GM18502 (cell line): ENCODE measurements at regions not wholly inside any gene's neighbourhood (a gene's known extent, or its start where the extent isn't known, plus 50 kb on each side); places are given as distances from the start of the nearest gene placed in this dataset.

ENCODE experiments used
- ATAC-seq: cut with Tn5 transposase; IDR thresholded peaks from one replicate; pipeline ENCODE4 v1.9.1; 2021; ENCODE audit warnings: mild to moderate bottlenecking; ENCODE audit not compliant: unreplicated experiment, poor library complexity

DNA sequence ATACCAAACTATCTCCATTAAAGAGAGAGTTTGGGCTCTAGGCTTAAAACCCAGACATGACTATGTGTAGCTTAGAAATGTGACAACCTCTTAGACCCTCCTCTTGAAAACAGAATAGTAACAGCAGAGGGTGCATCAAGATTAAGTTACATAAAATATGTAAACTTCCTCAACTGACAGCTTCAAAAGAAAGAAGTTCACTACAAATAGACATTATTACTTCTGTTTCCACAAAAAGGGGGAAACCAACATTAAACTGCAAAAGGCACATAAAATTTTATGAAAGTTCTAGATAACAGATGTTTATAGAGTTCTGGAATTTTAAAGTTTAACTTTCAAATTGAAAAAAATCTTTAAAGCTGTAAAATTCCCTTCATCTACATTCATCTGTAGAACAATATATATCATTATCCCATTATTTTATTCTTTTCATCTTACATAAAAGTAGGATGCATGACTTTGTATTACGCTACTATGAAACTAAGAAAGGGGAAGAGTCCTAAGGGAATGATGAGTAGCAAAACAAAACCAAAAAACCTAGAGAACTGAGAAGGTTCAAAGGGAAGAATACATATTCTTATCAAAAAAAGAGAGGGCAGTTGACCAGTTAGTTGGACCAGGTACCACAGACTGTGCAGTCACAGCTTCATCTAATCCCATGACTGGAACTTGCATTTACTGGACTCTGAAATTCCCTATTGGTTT is 177.0 kb downstream of the SIPA1L2 start:
- no peak for ATAC-seq

DNA sequence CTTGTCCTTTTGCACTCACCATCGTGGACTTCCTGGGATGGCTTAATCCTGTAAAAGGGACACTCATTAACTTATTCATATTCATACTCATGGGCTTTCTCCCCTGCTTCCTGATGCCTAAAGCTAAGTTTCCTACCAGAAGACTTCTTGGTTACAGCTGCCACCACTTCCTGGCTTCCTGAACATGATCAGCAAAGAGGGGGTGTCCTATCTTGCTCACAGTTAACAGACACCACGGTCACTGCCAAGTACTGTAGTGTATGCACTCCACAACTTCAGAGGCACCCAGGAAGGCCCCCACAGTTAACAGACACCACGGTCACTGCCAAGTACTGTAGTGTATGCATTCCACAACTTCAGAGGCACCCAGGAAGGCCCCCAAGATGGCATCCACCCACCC is 177.8 kb downstream of the SIPA1L2 start:
- no peak for ATAC-seq

- no peak for ATAC-seq
These were observed 178.4 kb downstream of the SIPA1L2 start for GRCh38 chr1:232451506-232451905.

DNA sequence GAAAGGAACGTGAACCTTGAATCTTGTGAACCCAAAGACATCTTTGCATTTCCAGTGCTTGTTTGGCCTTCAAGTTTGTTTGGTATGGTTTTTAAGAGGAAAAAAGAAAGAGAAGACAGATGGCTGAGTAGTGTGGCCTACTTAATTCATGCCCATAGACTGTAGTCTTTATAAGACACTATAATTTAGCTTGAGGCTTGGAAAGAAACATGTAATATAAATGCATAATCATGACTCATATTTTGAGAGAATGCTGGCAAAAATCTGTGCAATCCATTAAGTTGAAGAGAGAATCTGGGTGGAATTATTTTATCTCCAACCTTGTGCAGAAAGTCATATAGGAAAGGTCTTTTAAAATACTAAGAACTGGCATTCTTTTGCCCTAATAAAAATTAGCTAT is 179.3 kb downstream of the SIPA1L2 start:
- ATAC-seq: no peak

GRCh38 chr1:232447125-232447524 is 182.8 kb downstream of the SIPA1L2 start:
- no peak for ATAC-seq

GRCh38 chr1:232445361-232446106 is 184.4 kb downstream of the SIPA1L2 start:
- ATAC-seq: no peak

DNA sequence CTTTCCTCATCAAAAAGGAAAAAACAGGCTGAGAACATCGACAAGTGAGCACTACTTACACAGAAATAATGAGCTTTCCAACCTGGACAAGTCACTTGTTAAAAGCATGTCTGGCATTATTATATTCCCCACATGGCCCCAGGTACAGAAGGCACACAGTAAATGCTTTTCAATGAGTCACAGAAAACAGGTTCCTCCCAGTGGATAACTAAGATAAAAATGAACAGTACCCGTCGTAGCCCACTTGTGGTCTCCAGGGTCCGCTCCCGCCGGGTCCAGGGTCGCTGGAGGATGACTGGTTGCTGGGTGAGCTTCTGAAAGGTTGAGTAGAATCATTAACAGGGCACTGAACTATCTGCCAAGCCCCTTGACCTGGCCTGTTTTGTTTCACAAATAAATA is 186.6 kb downstream of the SIPA1L2 start:
- no peak for ATAC-seq

- no peak for ATAC-seq
These were observed 188.9 kb downstream of the SIPA1L2 start for GRCh38 chr1:232441036-232441411.

DNA sequence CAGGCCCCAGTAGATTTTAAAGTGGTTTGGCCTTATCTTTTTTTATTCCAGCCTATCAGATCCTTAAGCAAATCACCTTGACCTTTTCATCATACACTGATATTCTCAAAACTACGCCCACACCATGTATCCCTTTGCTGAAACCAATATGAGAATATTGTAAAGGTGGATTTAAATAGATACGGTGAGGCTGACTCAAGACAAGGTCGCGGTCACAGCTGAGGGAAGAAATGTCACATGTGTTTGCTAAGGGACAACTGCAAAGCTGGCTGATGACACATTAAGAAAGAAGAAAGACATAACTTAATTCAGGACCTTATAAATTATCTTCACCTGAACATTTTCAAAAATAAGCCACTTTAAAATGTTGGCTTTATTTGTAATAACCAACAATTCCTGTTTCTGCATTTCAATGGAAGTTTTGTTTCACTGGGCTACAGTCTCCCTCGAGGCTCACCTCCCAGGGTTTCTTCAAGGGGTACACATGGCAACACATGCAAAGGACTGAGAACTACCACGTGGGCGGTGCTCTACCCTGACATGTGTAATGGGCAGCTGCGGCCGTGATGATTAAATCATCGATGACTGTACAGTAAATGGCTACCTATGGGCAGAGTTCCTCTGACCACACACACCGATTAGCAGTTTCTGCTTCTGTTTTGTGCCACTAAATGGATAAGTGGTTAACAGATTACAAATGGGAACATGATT is 189.5 kb downstream of the SIPA1L2 start:
- no peak for ATAC-seq

GRCh38 chr1:232439011-232439410 is 190.9 kb downstream of the SIPA1L2 start:
- ATAC-seq: no peak

- no peak for ATAC-seq
These were observed 191.5 kb downstream of the SIPA1L2 start for GRCh38 chr1:232438476-232438875.

- ATAC-seq: no peak
These were observed 192.4 kb downstream of the SIPA1L2 start for GRCh38 chr1:232437510-232437909.

DNA sequence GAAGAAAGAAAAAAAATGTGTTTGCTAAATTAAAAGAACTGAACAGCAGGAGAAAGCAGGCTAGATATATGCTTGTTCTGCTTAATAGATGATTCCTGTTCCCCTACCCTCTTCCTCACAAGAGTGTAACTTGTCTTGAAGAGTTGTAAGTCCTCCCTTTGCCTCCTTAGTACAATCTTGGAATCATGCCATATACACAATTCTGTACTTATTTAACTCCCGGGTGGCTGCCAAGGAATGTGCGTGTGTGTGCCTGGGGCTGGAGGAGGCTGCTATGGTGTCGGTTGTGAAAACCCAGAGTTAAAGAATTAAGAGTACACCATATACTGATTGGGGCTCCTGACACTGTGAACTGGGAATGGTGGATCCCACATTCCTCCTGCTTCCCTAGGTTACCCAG is 194.2 kb downstream of the SIPA1L2 start:
- no peak for ATAC-seq

- no peak for ATAC-seq
These were observed 197.6 kb downstream of the SIPA1L2 start for GRCh38 chr1:232432313-232432712.

DNA sequence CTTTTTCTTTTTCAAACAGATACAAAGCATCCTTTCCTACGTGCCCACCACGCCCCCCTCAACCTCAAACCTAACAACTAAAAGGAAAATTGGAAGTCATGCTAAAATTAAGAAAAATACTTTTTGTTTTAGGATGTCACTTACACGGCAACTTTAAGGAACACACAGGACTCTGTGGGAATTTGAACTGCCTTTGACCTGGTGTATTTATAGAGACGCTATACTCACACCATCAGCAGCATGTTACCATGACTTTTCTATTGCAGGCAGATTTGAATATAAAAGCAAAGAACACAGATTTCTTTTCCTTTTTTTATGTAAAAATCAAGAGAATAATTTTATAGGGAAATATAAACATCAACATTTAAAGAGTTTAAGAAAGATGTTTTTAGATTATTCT is 198.2 kb downstream of the SIPA1L2 start:
- no peak for ATAC-seq

DNA sequence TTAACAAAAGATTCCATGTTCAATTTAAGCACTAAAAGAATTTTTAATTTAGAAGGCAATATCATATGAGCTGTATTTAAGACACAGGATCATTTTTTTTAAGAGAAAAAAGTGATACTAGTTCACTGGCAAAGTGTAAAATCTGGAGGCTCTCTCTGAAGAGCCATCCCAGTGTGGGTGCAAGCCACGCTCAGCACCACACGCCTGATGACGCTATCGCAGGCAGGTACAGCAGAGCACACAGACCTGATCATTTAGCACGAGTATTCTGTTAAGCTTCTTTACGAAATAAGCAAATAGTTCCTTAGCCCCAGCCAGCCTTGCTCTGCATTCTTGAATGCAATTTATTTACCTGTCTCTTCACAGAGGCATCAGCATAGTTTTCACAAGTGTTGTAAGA is 198.6 kb downstream of the SIPA1L2 start:
- no peak for ATAC-seq

DNA sequence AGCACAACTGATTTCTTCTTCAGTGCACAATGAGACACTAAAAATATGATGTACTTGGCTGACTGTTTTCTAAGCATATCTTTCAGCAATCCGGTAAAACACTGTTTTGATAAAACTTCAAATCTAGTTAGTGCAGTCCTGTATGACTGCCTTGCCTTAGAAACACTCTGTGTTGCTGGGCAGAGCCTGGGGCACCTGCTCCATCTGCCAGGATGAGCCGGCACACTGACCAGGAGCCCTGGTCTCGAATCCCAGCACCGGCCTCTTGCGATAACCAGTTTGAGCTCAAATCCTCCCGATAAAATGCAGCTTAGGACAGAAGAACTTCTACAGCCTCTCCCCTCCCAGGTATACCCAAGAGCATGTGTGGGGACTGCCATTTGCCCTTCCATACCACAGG is 199.5 kb downstream of the SIPA1L2 start:
- no peak for ATAC-seq

DNA sequence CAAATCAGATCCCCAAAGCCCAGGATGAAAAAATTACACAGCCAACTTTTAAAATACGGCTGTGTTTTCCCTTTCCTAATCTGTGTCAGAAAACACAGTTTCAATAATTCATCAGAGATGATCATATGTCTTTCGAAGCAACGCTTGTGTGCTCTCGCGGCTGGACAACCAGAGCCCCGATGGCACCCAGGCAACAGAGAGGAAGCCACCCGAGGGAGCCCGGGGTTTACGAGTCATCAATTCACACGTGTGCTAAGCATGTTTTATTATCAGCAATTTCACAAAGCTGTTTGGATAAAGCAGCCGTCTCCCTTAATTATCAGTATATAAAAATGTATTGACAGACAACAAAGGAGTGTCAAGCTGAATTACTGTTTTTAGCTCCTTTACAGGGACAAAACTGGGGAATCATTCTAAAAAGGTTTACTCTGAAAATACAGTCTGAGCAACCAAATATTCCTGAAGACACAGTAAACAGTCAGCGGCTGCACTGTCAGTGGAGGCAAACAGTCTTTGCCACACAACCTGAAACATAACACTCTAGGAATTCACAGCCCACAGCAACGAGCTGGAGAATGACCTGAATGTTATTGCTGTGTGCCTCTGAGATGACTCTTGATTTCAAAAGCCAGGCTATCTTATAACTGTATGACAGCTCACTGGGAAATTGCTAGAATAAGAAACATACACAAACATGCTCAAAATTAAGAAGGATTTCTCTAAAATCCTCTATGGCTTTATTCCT is 201.0 kb downstream of the SIPA1L2 start:
- no peak for ATAC-seq

DNA sequence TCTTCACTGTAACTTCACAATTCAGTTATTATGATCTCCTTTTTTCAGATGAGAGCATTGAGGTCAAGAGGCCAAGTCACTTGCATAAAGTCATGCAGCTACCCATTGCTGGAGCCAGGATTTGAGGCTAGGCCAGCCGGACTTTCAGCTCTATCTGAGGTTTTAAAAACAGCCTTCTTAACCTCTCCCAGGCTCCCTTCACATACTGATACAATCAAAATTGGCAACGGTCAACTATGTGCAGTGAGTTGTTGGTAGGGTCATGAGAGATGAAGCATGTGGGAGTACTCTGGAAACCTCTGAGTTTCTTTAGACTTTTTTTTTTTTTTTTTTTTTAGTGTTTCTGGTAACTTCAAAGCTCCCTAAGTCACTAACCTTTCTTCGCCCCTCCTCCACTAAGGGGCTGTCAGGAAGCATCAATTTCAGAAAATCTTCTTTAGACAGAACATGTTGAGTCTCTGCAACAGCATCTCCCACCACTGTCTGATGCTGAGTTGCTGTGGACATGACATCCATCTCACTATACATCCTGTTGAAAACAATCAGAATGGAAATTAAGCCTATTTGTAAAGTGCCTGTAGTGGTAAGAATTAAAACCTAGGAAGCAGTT is 201.8 kb downstream of the SIPA1L2 start:
- no peak for ATAC-seq

DNA sequence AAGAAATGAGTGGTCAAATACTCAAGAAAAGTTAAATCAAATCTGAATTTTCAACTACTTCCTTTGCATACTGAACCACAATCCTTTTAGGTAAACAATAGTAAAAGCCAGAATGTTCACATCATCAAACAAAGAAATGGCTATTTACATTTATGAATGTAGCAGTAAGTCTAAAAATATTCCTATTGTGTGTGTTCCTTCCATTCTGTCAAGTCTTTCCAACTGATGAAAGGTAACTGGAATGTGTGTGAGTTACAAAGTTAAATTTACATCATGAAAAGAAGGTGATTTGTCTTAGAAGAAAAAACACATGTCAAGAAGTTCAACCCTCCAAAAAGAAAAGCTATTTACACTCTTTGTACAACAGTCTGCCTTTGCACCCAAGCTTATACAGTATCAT is 203.1 kb downstream of the SIPA1L2 start:
- no peak for ATAC-seq
